ENCODE measurements at regions not wholly inside any gene's neighbourhood (a gene's known extent, or its start where the extent isn't known, plus 50 kb on each side); places are given as distances from the start of the nearest gene placed in this dataset.
"Not testable (repeated sequence)": the region's sequence is repeated elsewhere in the genome, so short reads cannot be mapped to it uniquely, and the experiment has no call there.

DNA sequence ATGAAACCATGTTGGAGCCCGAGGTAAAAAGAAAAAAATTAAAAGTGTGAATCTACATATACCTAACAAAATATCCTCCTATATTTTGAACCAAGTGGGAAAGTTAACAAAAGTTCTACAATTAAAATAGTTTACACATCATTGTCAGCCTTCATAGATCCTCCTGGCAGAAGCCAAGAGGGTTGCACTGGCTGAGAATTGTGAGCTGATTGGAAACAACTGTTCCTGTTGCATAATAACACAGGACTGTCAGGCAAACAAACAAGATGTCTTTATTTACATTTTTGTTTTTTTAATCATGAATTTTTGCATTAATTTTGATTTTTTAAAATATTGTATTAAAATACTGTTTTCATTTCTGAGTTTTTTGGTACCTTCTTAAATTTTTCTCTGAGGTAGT is 215.2 kb upstream of the MME start:
- Histone ChIP-seq H3K79me2 (ENCODE audit: insufficient read depth, low read length) (no peaks in the 10 kb centered on the region), H3K9me3 (ENCODE audit: insufficient read depth, low read depth, low read length) (no peaks in the 10 kb centered on the region), H3K9me2 (replicated peaks; ENCODE audit: low read depth, low read length) (no peaks in the 10 kb centered on the region), H3K27me3 (ENCODE audit: insufficient read depth, low read length, poor library complexity, severe bottlenecking) (no peaks in the 10 kb centered on the region), H3K9ac (ENCODE audit: low read depth, low read length, poor library complexity, severe bottlenecking) (no peak overlapping the region), H3K4me1 (ENCODE audit: insufficient read depth, low read length, poor library complexity, severe bottlenecking) (no peaks in the 10 kb centered on the region), H3K4me3 (ENCODE audit: low read length, poor library complexity, severe bottlenecking) (no peak overlapping the region), H3K36me3 (ENCODE audit: insufficient read depth, low read length) (no peaks in the 10 kb centered on the region), H4K20me1 (ENCODE audit: insufficient read depth, low read length, poor library complexity, severe bottlenecking) (no peaks in the 10 kb centered on the region), H2AFZ (ENCODE audit: low read length) (no peak overlapping the region), H3K4me2 (ENCODE audit: low read depth, low read length, poor library complexity, severe bottlenecking) (no peak overlapping the region), H3F3A (ENCODE audit: low read depth) (no peaks in the 10 kb centered on the region)
- TF ChIP-seq EZH2phosphoT487 (IDR thresholded peaks at IDR 0.05; ENCODE audit: borderline replicate concordance) = no peak
- TF ChIP-seq CTCF (conservative IDR thresholded peaks at IDR 0.05; ENCODE audit: low read length) = no peak

- H3K9me2 ChIP-seq (replicated peaks; ENCODE audit: low read depth, low read length) = no peaks in the 10 kb centered on the region
- H4K20me1 ChIP-seq (ENCODE audit: insufficient read depth, low read length, poor library complexity, severe bottlenecking) = no peaks in the 10 kb centered on the region
- no peak overlapping the region for H3K4me3 ChIP-seq (ENCODE audit: low read length, poor library complexity, severe bottlenecking)
- TF ChIP-seq CTCF (conservative IDR thresholded peaks at IDR 0.05; ENCODE audit: low read length) = no peak
- no peak for TF ChIP-seq EZH2phosphoT487 (IDR thresholded peaks at IDR 0.05; ENCODE audit: borderline replicate concordance)
- H3K36me3 ChIP-seq (ENCODE audit: insufficient read depth, low read length) = no peaks in the 10 kb centered on the region
- no peaks in the 10 kb centered on the region for H3K9me3 ChIP-seq (ENCODE audit: insufficient read depth, low read depth, low read length)
- H3F3A ChIP-seq (ENCODE audit: low read depth) = no peaks in the 10 kb centered on the region
- H3K27me3 ChIP-seq (ENCODE audit: insufficient read depth, low read length, poor library complexity, severe bottlenecking) = no peaks in the 10 kb centered on the region
- no peak overlapping the region for H3K4me2 ChIP-seq (ENCODE audit: low read depth, low read length, poor library complexity, severe bottlenecking)
- no peak overlapping the region for H2AFZ ChIP-seq (ENCODE audit: low read length)
- H3K9ac ChIP-seq (ENCODE audit: low read depth, low read length, poor library complexity, severe bottlenecking) = no peak overlapping the region
- no peaks in the 10 kb centered on the region for H3K4me1 ChIP-seq (ENCODE audit: insufficient read depth, low read length, poor library complexity, severe bottlenecking)
- H3K79me2 ChIP-seq (ENCODE audit: insufficient read depth, low read length) = no peaks in the 10 kb centered on the region
Measured at GRCh38 chr3:154862265-154862664, 217.9 kb upstream of the MME start.

GRCh38 chr3:154852998-154853397 is 227.1 kb upstream of the MME start:
- H3K4me1 ChIP-seq (ENCODE audit: insufficient read depth, low read length, poor library complexity, severe bottlenecking); H3K4me2 ChIP-seq (ENCODE audit: low read depth, low read length, poor library complexity, severe bottlenecking); H3K36me3 ChIP-seq (ENCODE audit: insufficient read depth, low read length); H4K20me1 ChIP-seq (ENCODE audit: insufficient read depth, low read length, poor library complexity, severe bottlenecking); H3K4me3 ChIP-seq (ENCODE audit: low read length, poor library complexity, severe bottlenecking); H3K79me2 ChIP-seq (ENCODE audit: insufficient read depth, low read length); H3K27me3 ChIP-seq (ENCODE audit: insufficient read depth, low read length, poor library complexity, severe bottlenecking); H3F3A ChIP-seq (ENCODE audit: low read depth); H2AFZ ChIP-seq (ENCODE audit: low read length); H3K9me2 ChIP-seq (replicated peaks; ENCODE audit: low read depth, low read length); H3K9ac ChIP-seq (ENCODE audit: low read depth, low read length, poor library complexity, severe bottlenecking); H3K9me3 ChIP-seq (ENCODE audit: insufficient read depth, low read depth, low read length): not testable (repeated sequence)

- Histone ChIP-seq H3K27me3 (ENCODE audit: insufficient read depth, low read length, poor library complexity, severe bottlenecking) (no peaks in the 10 kb centered on the region), H3K36me3 (ENCODE audit: insufficient read depth, low read length) (no peaks in the 10 kb centered on the region), H3K4me2 (ENCODE audit: low read depth, low read length, poor library complexity, severe bottlenecking) (no peak overlapping the region), H2AFZ (ENCODE audit: low read length) (no peak overlapping the region), H3K9ac (ENCODE audit: low read depth, low read length, poor library complexity, severe bottlenecking) (no peak overlapping the region), H3K4me1 (ENCODE audit: insufficient read depth, low read length, poor library complexity, severe bottlenecking) (no peaks in the 10 kb centered on the region), H3K4me3 (ENCODE audit: low read length, poor library complexity, severe bottlenecking) (no peak overlapping the region), H3K79me2 (ENCODE audit: insufficient read depth, low read length) (no peaks in the 10 kb centered on the region), H4K20me1 (ENCODE audit: insufficient read depth, low read length, poor library complexity, severe bottlenecking) (no peaks in the 10 kb centered on the region), H3K9me3 (ENCODE audit: insufficient read depth, low read depth, low read length) (no peaks in the 10 kb centered on the region), H3F3A (ENCODE audit: low read depth) (no peaks in the 10 kb centered on the region), H3K9me2 (replicated peaks; ENCODE audit: low read depth, low read length) (no peaks in the 10 kb centered on the region)
- no peak for TF ChIP-seq EZH2phosphoT487 (IDR thresholded peaks at IDR 0.05; ENCODE audit: borderline replicate concordance)
Measured at GRCh38 chr3:154852515-154852914, 227.6 kb upstream of the MME start.
